ENCODE measurements at regions not wholly inside any gene's neighbourhood (a gene's known extent, or its start where the extent isn't known, plus 50 kb on each side); places are given as distances from the start of the nearest gene placed in this dataset.

DNA sequence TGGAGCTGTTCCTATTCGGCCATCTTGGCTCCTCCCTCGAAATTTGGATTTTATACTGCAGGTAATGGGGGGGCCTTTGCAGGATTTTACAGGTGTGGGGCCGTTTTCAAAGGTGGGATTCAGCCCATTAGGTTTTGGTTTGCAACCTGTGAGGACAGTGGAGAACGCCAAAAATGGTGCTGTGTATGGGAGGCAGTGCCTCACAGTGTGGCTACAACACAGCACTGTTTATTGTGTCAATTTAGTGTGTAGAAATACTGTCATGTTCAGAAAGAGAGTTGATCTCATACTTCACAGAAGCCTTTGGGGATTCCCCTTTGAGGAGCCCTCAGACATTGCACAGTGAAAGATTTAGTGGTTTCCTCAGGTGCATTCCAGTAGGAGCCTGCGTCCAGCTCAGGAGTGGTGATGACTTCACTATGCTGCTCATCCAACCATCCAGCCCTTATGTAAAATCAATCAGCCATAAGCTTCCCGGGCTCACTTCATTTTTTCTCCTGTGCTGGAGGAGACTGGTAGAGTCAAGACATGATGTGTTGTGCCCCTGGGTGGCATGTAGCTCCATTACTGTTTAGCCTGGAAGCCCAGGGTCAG is 92.7 kb upstream of the PRMT8 start:
- TF ChIP-seq, protein P1, sequence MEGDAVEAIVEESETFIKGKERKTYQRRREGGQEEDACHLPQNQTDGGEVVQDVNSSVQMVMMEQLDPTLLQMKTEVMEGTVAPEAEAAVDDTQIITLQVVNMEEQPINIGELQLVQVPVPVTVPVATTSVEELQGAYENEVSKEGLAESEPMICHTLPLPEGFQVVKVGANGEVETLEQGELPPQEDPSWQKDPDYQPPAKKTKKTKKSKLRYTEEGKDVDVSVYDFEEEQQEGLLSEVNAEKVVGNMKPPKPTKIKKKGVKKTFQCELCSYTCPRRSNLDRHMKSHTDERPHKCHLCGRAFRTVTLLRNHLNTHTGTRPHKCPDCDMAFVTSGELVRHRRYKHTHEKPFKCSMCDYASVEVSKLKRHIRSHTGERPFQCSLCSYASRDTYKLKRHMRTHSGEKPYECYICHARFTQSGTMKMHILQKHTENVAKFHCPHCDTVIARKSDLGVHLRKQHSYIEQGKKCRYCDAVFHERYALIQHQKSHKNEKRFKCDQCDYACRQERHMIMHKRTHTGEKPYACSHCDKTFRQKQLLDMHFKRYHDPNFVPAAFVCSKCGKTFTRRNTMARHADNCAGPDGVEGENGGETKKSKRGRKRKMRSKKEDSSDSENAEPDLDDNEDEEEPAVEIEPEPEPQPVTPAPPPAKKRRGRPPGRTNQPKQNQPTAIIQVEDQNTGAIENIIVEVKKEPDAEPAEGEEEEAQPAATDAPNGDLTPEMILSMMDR (IDR thresholded peaks at IDR 0.05; ENCODE audit: low read depth, low read length, missing control alignments): no peak
- in situ Hi-C loops (cut with HindIII; ENCODE audit: low sequenced_read_pairs): no loop called here
- no peak overlapping the region for H3K4me3 ChIP-seq (ENCODE audit: low read depth, low read length)
- DNase-seq (ENCODE audit: low read depth): no peak

DNA sequence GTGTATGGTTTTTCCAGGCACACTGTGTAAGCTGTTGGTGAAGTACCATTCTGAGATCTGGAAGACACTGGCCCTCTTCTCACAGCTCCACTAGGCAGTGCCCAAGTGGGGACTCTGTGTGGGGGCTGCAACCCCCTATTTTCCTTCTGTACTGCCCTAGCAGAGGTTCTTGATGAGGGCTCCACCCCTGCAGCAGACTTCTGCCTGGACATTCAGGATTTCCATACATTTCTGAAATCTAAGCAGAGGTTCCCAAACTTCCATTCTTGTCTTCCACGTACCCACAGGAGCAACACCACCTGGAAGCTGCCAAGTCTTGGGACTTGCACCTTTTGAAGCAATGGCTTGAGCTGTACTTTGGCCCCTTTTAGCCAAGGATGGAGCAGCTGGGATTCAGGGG is 85.2 kb upstream of the PRMT8 start:
- H3K4me3 ChIP-seq (ENCODE audit: low read depth, low read length): no peak overlapping the region
- DNase-seq (ENCODE audit: low read depth): no peak
- in situ Hi-C loops (cut with HindIII; ENCODE audit: low sequenced_read_pairs): no loop called here
- TF ChIP-seq, protein P1 (IDR thresholded peaks at IDR 0.05; ENCODE audit: low read depth, low read length, missing control alignments): no peak

DNA sequence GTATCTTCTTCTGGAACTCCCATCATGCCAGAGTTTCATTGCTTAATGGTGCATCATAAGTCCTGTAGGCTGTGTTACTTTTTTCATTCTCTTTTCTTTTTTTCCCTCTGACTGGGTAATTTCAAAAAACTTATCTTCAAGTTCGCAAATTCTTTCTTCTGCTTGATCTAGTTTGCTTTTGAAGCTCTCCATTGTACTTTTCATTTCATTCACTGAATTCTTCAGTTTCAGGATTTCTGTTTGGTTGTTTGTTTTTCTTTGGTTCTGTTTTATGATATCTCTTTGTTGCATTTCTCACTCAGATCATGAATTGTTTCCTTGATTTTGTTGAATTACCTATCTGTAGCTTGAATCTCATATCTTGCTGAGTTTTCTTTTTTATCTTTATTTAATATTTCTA is 83.3 kb upstream of the PRMT8 start:
- no peak for DNase-seq (ENCODE audit: low read depth)
- TF ChIP-seq, protein P1 (IDR thresholded peaks at IDR 0.05; ENCODE audit: low read depth, low read length, missing control alignments): no peak
- H3K4me3 ChIP-seq (ENCODE audit: low read depth, low read length): no peak overlapping the region
- in situ Hi-C loops (cut with HindIII; ENCODE audit: low sequenced_read_pairs): no loop called here

DNA sequence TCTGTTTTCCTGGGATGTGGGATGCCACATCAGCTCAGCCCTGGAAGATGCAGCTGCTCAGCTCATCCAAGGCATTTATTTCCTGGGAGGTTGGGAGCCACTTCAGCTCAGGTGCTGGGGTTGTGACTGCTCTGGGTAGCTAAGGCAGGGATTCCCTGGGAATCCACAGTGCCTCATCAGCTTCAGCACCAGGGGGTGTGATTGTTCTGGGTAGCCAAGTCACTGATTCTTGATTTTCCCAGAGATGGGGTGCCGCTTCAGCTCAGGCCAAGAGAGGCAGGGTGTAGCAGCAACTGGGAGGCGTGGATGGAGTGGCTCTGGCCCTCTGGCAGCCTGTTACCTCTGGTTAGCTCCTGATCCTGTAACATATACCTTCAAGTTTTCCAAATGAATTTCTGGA is 81.3 kb upstream of the PRMT8 start:
- TF ChIP-seq, protein P1 (IDR thresholded peaks at IDR 0.05; ENCODE audit: low read depth, low read length, missing control alignments): no peak
- H3K4me3 ChIP-seq (ENCODE audit: low read depth, low read length): no peak overlapping the region
- in situ Hi-C loops (cut with HindIII; ENCODE audit: low sequenced_read_pairs): no loop called here
- DNase-seq (ENCODE audit: low read depth): no peak

DNA sequence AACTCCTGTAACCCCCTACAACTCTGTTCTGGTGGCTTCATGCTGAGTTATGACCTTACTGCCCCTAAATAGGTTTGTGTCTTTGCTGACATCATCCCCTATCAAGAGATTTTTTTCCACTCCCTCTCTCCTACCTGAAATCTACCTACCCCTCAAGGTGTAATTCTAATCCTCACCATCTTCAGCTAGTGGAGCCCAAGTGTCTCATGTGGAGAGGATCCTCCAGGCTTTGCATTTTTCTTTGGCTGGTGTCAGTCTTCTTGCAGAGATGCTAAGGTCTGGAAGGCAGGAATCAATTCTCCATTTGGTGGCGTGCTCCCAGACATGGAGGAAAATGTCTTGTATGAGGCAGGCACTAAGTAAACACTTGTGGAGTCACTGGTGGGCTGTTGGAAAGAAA is 74.8 kb upstream of the PRMT8 start:
- TF ChIP-seq, protein P1 (IDR thresholded peaks at IDR 0.05; ENCODE audit: low read depth, low read length, missing control alignments): no peak
- in situ Hi-C loops (cut with HindIII; ENCODE audit: low sequenced_read_pairs): no loop called here
- H3K4me3 ChIP-seq (ENCODE audit: low read depth, low read length): no peak overlapping the region
- DNase-seq (ENCODE audit: low read depth): no peak

DNA sequence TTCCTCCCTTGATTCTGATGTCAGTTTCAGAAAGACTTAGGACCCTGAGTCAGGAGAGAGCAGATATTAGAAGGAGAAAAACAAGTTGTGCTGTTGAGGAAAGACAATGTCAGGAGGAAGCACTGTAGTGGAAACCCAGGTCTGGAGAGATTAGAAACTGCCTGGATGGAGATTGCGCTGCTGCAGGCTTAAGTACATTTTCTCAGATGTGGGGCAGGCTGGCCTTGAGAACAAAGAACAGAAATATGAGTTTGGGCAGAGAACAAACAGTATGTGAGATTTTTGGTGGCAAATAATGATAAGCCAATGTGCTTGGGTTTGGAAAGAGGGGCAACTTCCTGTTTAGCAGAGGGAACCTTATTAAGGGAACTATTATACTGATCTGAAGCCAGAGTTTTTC is 74.3 kb upstream of the PRMT8 start:
- in situ Hi-C loops (cut with HindIII; ENCODE audit: low sequenced_read_pairs): no loop called here
- DNase-seq (ENCODE audit: low read depth): no peak
- TF ChIP-seq, protein P1 (IDR thresholded peaks at IDR 0.05; ENCODE audit: low read depth, low read length, missing control alignments): no peak
- no peak overlapping the region for H3K4me3 ChIP-seq (ENCODE audit: low read depth, low read length)

Data from astrocyte of the cerebellum (primary cell).